Activated T-cell treated with anti-CD3 and anti-CD28 coated beads, Interleukin-2, amount 50 U/mL, for 4 hours (primary cell): ENCODE measurements at regions not wholly inside any gene's neighbourhood (a gene's known extent, or its start where the extent isn't known, plus 50 kb on each side); places are given as distances from the start of the nearest gene placed in this dataset.
A peak's percentile ranks its signal among the peaks of the same experiment; 100 is the strongest.

Source experiments
- ATAC-seq, 2 donors: fragments of 200-7000 bp; cut with Tn5 transposase; one replicate each; pipeline ENCODE4 v1.10.0; 2021
- DNase-seq: peaks from one replicate; pipeline ENCODE4 v3.0.0-alpha.2; 2020
- H3K27me3 Mint-ChIP-seq: one replicate; pipeline ENCODE4 v1.8.0; 2021; ENCODE audit warnings: low read depth, mixed read lengths
- H3K36me3 Mint-ChIP-seq: one replicate; pipeline ENCODE4 v1.8.0; 2022; ENCODE audit warnings: mixed read lengths; ENCODE audit not compliant: insufficient read depth
- H3K4me1 Mint-ChIP-seq: one replicate; pipeline ENCODE4 v1.8.0; 2021; ENCODE audit warnings: low read depth, mixed read lengths
- H3K4me3 Mint-ChIP-seq: one replicate; pipeline ENCODE4 v1.8.0; 2021; ENCODE audit warnings: mild to moderate bottlenecking, moderate library complexity, mixed read lengths
- H3K9me3 Mint-ChIP-seq: one replicate; pipeline ENCODE4 v1.8.0; 2021; ENCODE audit warnings: mixed read lengths

GRCh38 chr5:1748271-1748670 lies 51.4 kb downstream of the MRPL36 start:
- Mint-ChIP-seq H3K4me3 (no peak overlapping the region), H3K27me3 (peaks cover 21% of the 10 kb centered on the region), H3K4me1 (no peaks in the 10 kb centered on the region), H3K9me3 (no peaks in the 10 kb centered on the region), H3K36me3 (no peaks in the 10 kb centered on the region)
- ATAC-seq (no peak), DNase-seq (no peak)

GRCh38 chr5:1747803-1748085 lies 51.9 kb downstream of the MRPL36 start:
- no peak for DNase-seq
- Mint-ChIP-seq H3K36me3 (no peaks in the 10 kb centered on the region), H3K27me3 (peaks cover 23% of the 10 kb centered on the region), H3K4me3 (no peak overlapping the region), H3K9me3 (no peaks in the 10 kb centered on the region), H3K4me1 (no peaks in the 10 kb centered on the region)
- ATAC-seq, result no peak

GRCh38 chr5:1747079-1747802 lies 52.4 kb downstream of the MRPL36 start:
- H3K9me3 Mint-ChIP-seq, result no peaks in the 10 kb centered on the region
- ATAC-seq (no peak), DNase-seq (no peak)
- no peak overlapping the region for H3K4me3 Mint-ChIP-seq
- H3K36me3 Mint-ChIP-seq, result no peaks in the 10 kb centered on the region
- no peaks in the 10 kb centered on the region for H3K4me1 Mint-ChIP-seq
- H3K27me3 Mint-ChIP-seq, result peaks cover 24% of the 10 kb centered on the region

DNA sequence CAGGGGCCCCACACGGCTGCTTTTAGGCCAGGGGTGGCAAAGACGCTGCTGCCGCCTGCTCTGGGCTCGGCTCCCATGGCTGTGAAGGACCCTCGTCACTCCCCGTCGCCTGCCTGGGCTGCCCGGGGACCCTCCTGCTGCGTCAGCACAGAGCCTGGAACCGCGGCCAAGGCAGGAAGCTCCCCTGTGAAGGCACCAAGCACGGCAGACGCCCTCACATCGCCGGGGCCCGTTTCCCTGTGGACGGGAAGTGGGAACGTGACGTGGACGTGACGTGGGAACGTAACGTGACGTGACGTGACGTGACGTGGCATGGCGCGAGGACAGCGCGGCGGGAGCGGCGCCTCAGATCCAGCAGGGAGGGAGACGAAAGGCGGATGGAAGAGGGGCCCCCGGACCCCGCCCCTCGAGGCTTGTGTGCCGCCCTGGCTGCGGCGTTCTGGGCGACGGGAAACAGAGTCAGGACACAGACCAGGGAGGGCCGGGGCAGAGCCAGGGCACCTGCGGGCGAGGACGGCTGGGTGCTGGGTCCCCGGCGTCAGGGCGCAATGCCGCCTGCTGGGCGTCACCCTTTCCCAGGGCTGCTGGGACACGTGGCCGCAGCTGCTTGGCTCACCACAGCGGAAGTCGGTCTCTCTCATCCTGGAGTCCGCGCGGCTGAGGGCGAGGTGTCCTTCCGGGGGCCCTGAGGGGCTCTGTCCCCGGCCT lies 53.1 kb downstream of the MRPL36 start:
- Mint-ChIP-seq H3K4me1 (no peaks in the 10 kb centered on the region), H3K36me3 (no peaks in the 10 kb centered on the region), H3K4me3 (no peak overlapping the region), H3K9me3 (no peaks in the 10 kb centered on the region), H3K27me3 (peaks cover 23% of the 10 kb centered on the region)
- no peak for DNase-seq
- no peak for ATAC-seq

GRCh38 chr5:1745796-1746370 lies 53.8 kb downstream of the MRPL36 start:
- Mint-ChIP-seq H3K27me3 (peaks cover 25% of the 10 kb centered on the region), H3K9me3 (peaks cover 3% of the 10 kb centered on the region), H3K4me1 (no peaks in the 10 kb centered on the region), H3K36me3 (no peaks in the 10 kb centered on the region), H3K4me3 (no peak overlapping the region)
- ATAC-seq (no peak), DNase-seq (no peak)

DNA sequence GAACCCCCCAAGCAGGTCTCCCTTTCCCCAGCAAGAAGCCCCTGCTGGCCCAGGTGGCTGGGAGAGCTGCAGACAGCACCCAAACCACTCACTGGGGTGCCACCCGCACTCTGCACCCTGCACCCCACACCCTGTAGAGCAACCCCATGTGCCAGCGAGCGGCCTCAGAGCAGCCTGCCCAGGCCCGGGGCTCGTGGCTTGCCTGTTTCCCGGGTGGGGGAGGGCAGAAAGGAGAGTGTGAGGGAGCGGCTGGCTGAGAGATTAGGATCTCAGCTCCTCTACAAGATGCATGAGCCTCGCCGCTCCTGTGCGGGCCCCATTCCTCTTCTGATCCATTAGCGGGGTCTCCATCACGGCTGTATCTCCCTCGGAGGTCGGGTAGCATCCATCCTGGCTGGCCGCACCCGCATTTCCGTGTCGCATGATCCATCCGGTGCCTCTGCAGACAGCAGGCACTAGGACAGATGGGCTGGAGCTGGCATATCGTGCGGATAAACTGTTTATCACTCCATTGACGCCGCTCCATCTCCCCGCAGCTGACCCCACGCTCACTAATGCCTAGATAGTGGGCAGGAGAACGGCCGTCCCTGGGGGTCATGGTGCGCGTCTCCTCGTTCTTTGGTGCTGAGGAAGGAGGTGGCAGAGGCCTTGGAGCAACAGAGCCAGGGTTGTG lies 54.4 kb downstream of the MRPL36 start:
- peaks cover 6% of the 10 kb centered on the region for H3K9me3 Mint-ChIP-seq
- DNase-seq, result no peak

DNA sequence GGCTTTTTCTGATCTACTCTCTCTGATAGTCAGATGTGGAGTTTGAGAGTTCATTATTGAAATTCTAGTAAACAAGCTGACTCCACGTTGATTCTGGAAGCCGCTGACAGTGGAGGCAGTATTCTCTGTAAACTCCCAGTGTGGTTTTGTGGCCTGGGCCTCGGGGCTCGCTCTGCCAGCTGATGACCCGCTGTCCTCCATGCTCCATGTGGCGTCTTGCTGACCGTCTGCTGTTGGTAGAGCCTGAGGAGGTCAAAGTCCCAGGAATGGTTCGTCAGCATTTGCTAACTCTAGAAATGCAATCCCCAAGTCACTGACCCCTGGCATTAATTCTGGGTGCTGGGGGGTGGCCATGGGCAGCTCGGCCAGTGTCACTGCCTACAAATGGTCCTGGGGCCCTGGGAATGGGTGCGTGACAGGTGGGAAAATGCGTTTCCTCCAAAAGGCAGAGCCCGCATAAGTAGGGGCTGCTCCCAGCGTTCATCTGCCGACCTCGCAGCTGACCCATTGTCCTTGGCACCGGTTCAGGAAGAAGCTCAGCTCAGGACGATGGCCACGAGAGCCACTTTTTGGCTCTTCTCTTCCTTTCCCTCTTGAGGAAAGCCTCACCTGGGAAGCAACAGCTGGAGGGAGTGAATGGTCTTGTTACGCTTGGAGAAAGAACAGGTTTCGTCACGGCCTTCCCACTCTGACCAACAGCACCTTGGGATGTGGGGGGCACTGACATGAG lies 55.1 kb downstream of the MRPL36 start:
- Mint-ChIP-seq H3K9me3 (peaks cover 6% of the 10 kb centered on the region), H3K4me3 (no peak overlapping the region), H3K36me3 (no peaks in the 10 kb centered on the region), H3K4me1 (no peaks in the 10 kb centered on the region), H3K27me3 (peaks cover 21% of the 10 kb centered on the region)
- DNase-seq (no peak), ATAC-seq (no peak)

More for the DNA sequence above, 54.4 kb downstream of the MRPL36 start:
- no peak for ATAC-seq
- peaks cover 25% of the 10 kb centered on the region for H3K27me3 Mint-ChIP-seq
- H3K4me1 Mint-ChIP-seq, result no peaks in the 10 kb centered on the region
- no peak overlapping the region for H3K4me3 Mint-ChIP-seq
- H3K36me3 Mint-ChIP-seq, result no peaks in the 10 kb centered on the region

DNA sequence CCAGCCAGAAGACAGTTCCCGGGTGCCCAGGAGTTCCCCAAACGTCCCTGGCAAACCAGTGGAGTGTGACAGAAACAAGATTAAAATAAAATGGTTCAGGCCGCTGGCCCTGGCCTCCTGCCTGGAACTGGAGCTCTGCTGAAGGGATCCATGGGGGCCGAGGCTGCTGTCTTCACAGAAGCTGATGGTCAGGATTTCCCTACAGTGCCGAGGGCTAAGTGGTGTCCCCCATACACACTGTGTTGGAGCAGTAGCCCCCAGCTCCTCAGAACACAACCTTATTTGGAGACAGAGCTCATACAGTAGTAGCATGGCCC lies 55.9 kb downstream of the MRPL36 start:
- DNase-seq (no peak), ATAC-seq (no peak)
- H3K4me1 Mint-ChIP-seq, result no peaks in the 10 kb centered on the region
- no peaks in the 10 kb centered on the region for H3K36me3 Mint-ChIP-seq
- H3K4me3 Mint-ChIP-seq, result no peak overlapping the region
- H3K9me3 Mint-ChIP-seq, result peaks cover 6% of the 10 kb centered on the region
- peaks cover 23% of the 10 kb centered on the region for H3K27me3 Mint-ChIP-seq

DNA sequence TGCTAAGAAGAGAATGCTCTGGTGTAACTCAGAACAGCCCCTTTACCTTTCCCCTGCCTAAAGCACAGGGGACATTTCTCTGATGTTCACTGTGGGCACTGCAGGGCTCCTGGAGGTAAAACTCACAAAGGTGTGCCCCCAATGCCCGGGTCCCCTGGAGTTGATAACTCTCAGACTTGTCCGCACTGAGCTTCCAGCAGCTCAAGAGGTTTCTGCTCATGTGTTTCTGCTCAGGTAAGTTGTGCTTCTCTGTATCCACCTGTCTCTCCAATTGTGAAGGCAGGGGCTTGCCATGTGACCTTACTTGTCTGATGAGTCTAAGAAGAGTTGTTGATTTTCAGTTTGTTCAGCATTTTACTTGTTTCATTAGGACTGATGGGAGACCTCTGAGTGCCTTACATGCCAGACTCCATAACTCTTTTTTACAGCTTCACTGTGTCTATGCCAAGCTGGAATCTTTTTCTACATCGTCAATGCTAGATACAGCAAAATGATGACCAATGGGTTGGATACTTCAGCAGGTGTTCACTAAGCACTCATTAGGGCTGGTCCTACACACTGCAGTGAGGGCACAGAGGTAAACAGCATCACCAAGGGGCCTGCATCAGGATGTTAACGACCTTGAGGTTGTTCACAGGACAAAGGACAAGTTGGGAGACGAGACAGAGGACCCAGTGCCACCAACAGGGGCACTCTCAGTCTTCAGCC lies 56.4 kb downstream of the MRPL36 start:
- Mint-ChIP-seq H3K36me3 (no peaks in the 10 kb centered on the region), H3K4me3 (no peak overlapping the region), H3K27me3 (peaks cover 25% of the 10 kb centered on the region), H3K4me1 (no peaks in the 10 kb centered on the region), H3K9me3 (peaks cover 6% of the 10 kb centered on the region)
- ATAC-seq (no peak), DNase-seq (no peak)

- ATAC-seq (peak; percentile 73 to 81), DNase-seq (peak; percentile 27)
- Mint-ChIP-seq H3K27me3 (peaks cover 25% of the 10 kb centered on the region), H3K36me3 (no peaks in the 10 kb centered on the region), H3K9me3 (peaks cover 6% of the 10 kb centered on the region), H3K4me3 (no peak overlapping the region), H3K4me1 (no peaks in the 10 kb centered on the region)
Observed at GRCh38 chr5:1737790-1738405, 61.7 kb downstream of the MRPL36 start.

GRCh38 chr5:1736889-1737711 lies 62.5 kb downstream of the MRPL36 start:
- Mint-ChIP-seq H3K4me1 (no peaks in the 10 kb centered on the region), H3K27me3 (peaks cover 26% of the 10 kb centered on the region), H3K9me3 (peaks cover 6% of the 10 kb centered on the region), H3K36me3 (no peaks in the 10 kb centered on the region), H3K4me3 (no peak overlapping the region)
- no peak for DNase-seq
- ATAC-seq, result no peak

- H3K4me3 Mint-ChIP-seq, result no peak overlapping the region
- no peaks in the 10 kb centered on the region for H3K4me1 Mint-ChIP-seq
- ATAC-seq (peak in 1 of 2 donors; percentile 7), DNase-seq (no peak)
- no peaks in the 10 kb centered on the region for H3K36me3 Mint-ChIP-seq
- peaks cover 5% of the 10 kb centered on the region for H3K9me3 Mint-ChIP-seq
- peaks cover 23% of the 10 kb centered on the region for H3K27me3 Mint-ChIP-seq
Observed at GRCh38 chr5:1736065-1736464, 63.6 kb downstream of the MRPL36 start.
